ENCODE measurements at regions not wholly inside any gene's neighbourhood (a gene's known extent, or its start where the extent isn't known, plus 50 kb on each side); places are given as distances from the start of the nearest gene placed in this dataset.

DNA sequence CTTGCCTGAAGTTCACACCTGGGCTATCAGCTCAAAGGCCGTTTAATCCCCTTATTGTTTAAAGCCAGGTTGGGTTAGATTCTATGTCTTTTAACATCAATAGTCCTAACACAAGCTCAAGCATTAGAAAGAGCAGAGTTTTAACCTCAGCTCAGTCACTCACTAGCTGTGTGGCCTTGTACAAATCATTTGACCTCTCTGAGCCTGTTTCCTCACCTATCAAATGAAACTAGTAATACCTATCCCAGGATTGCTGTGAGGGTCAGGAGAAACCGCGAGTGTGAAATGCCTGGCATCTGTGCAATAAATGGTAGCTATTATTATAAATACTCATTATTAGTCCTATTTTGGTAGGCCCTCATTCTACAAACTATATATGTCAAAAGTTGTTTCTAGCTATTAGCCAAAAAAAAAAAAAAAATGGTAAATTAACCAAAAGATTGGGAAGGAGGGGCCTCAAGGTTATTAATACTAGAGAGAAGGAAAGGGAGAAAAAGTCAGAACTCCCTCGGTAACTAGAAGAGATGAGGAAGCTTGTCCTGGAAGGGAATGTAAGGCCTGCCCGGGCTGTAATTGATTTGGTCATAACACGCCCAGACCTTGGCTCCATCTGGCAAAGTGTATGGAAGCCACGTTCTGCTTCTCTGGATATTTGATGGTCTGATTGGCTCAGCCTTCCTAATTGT is 510.5 kb upstream of the PROK2 start:
- TF ChIP-seq, protein P1, sequence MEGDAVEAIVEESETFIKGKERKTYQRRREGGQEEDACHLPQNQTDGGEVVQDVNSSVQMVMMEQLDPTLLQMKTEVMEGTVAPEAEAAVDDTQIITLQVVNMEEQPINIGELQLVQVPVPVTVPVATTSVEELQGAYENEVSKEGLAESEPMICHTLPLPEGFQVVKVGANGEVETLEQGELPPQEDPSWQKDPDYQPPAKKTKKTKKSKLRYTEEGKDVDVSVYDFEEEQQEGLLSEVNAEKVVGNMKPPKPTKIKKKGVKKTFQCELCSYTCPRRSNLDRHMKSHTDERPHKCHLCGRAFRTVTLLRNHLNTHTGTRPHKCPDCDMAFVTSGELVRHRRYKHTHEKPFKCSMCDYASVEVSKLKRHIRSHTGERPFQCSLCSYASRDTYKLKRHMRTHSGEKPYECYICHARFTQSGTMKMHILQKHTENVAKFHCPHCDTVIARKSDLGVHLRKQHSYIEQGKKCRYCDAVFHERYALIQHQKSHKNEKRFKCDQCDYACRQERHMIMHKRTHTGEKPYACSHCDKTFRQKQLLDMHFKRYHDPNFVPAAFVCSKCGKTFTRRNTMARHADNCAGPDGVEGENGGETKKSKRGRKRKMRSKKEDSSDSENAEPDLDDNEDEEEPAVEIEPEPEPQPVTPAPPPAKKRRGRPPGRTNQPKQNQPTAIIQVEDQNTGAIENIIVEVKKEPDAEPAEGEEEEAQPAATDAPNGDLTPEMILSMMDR (IDR thresholded peaks at IDR 0.05) = no peak

DNA sequence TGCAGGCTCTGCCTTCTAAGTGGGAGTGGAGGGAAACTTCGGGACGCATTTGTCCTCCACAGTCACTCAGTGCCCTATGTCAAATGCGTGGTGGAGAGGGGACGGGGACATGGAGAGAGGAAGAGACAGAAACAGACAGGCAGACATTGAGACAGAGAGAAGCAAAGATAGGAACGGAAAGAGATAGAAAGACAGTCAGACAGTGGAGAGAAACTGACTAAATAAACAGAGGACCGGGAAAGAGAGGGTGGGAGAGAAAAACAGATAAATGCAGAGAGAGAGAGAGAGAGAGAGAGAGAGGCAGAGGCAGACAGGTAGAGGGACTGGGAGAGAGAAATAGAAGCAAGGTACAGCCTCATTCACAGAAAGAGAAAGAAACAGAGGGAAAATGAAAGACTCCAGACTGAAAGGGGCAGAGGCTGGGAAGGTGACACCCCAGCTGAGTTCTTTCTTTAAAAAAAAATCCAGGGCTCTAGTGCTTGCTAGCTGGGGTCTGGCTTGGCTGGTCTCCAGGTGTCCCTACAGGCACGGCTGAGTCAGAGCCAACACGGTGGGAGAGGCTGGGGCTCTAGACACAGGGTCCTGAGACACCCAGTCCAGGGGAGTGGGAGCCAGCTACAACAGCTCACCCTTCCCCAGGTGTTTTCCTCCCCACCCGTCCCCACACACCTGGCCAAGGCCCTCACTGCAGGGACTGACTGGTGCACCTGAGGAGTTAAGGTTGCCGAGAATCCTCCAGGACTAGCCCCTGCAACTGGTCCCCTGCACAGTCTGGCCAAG is 506.1 kb upstream of the PROK2 start:
- TF ChIP-seq, protein P1 (IDR thresholded peaks at IDR 0.05) = no peak

DNA sequence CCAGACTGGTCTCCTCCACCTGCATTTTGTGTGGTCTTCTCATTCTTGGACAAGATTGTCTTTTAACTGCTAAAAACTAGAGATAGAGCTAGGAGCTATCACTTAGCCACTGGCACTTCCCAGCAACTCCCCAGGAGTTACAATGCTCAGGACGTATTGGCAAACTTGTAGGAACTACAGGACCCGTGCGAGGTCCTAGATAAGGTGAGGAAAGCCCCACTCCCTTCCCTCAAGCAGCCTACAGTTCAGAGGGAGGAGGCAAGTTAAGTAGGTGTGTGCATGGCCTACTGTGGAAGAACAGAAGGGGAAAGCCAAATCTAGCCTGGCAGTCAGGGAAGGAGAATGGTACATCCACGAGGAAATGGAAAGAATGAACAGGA is 504.7 kb upstream of the PROK2 start:
- TF ChIP-seq, protein P1 (IDR thresholded peaks at IDR 0.05) = no peak

DNA sequence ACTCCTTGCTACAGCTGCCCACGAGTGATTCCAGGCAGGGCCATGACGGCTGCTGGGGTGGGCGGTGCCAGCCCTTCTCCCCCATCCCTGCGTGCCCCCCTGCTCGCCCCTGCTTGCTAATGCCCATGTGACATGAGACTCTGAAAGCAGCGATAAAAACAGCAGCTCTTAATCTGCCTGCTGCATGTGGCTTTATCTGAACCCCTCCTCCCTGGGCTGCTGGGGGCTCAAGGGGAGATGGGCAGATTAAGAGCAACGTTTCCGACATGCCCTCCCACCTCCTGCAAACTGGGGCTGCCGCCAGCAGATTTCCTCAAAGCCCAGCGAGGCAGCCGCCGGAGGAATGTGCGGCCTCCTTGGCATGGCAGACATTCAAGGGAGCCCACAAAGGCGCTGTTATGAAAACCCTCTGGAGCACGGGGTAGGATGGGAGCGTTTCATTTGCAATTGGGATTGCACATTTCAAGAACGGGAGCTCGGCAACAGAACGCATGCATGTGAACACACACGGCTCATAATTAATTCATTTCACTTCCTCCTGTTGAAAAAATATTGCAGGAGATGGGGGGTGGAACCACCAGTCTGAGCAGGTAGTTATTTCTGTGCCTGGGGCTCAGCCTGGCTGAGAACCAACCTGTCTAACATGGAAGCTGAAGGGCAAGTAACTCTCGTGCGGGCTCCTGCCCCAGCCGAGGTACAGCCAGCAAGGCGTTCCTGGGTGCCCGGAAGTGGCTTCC is 504.2 kb upstream of the PROK2 start:
- TF ChIP-seq, protein P1 (IDR thresholded peaks at IDR 0.05) = no peak

DNA sequence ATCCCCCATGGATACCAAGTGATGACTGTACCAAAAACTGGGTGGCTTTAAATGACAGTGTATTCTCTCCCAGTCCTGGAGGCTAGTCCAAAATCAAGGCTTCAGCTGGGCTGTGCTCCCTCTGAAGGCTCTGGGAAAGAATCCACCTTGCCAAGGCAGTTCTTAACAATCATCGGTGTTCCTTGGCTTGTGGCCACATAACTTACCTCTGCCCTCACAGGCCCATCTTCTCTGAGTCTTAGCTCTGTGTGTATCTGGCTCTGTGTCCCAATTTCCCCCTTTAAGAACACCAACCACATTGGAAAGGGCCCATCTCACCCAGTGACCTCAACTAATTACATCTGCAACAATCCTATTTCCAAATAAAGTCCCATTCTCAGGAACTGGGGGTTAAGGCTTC is 503.0 kb upstream of the PROK2 start:
- TF ChIP-seq, protein P1 (IDR thresholded peaks at IDR 0.05) = no peak

DNA sequence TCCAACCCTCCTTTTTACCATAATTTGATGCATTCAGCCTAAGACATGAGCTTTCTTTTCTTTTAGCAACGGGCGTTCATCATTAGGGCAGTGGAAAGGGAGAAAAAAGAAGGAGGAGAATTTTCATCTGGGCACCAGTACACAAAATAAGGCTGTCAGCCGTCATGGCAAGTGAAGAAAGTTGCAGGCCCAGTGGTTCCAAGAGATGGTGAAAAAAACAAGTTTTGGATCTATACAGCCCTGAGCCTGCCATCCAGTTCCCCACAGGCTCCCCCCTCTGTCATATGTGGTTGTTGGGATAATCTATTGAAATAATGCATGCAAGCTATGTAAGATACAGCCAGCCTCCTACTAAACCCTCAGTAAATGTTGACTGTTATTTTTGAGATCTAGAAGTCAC is 500.6 kb upstream of the PROK2 start:
- TF ChIP-seq, protein P1 (IDR thresholded peaks at IDR 0.05) = no peak

DNA sequence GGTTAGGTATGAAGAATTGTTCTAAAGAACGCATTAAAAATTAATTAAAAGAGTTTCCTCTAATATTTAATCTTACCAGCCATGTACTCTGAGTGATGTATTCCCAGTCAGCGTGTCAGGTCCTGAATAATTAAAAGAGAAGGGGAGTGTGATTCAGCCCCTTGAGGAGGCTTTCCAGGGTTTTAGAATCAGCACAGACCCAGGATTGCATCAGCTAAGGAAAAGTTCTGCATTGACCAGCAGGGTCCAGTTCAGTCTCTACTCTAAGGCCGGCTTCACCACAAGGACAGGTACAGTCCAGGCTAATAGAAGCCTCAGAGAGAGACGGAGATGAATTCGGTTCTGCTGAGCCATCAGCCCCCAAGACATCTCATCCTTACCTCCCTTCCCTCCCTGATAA is 499.5 kb upstream of the PROK2 start:
- TF ChIP-seq, protein P1 (IDR thresholded peaks at IDR 0.05) = no peak
